BE2C (cell line): ENCODE measurements at regions not wholly inside any gene's neighbourhood (a gene's known extent, or its start where the extent isn't known, plus 50 kb on each side); places are given as distances from the start of the nearest gene placed in this dataset.
"Not testable (repeated sequence)": the region's sequence is repeated elsewhere in the genome, so short reads cannot be mapped to it uniquely, and the experiment has no call there.

Experiments used
- DNase-seq: peaks from one replicate; pipeline ENCODE4 v3.0.0-alpha.2; 2020
- H3K27me3 ChIP-seq: fragments of 250-450 bp; sonication (Bioruptor Pico); 2 replicates; pipeline ENCODE4 v1.5.1; 2020; ENCODE audit warnings: mild to moderate bottlenecking
- H3K36me3 ChIP-seq: fragments of 250-450 bp; sonication (Bioruptor Pico); 2 replicates; pipeline ENCODE4 v1.5.1; 2020; ENCODE audit warnings: mild to moderate bottlenecking
- H3K4me1 ChIP-seq: fragments of 250-450 bp; sonication (Bioruptor Pico); 2 replicates; pipeline ENCODE4 v1.5.1; 2020
- H3K4me3 ChIP-seq: 2 replicates; pipeline ENCODE4 v1.5.1; 2011; ENCODE audit warnings: low read depth, low read length
- H3K9me3 ChIP-seq: fragments of 250-450 bp; sonication (Bioruptor Pico); 2 replicates; pipeline ENCODE4 v1.5.1; 2020
- CTCF ChIP-seq: IDR thresholded peaks from 2 replicates; pipeline ENCODE4 v1.5.1; 2012; ENCODE audit warnings: mild to moderate bottlenecking, low read depth, low read length

- DNase-seq = no peak
- TF ChIP-seq CTCF = no peak
- no peaks in the 10 kb centered on the region for H3K4me1 ChIP-seq
- H3K4me3 ChIP-seq = no peak overlapping the region
- H3K27me3 ChIP-seq = peaks cover 65% of the 10 kb centered on the region
- no peaks in the 10 kb centered on the region for H3K36me3 ChIP-seq
- H3K9me3 ChIP-seq = no peaks in the 10 kb centered on the region
Observed at GRCh38 chr7:26081638-26082037, 70.4 kb upstream of the NFE2L3 start.

- no peaks in the 10 kb centered on the region for H3K4me1 ChIP-seq
- no peaks in the 10 kb centered on the region for H3K36me3 ChIP-seq
- peaks cover 60% of the 10 kb centered on the region for H3K27me3 ChIP-seq
- DNase-seq = no peak
- H3K4me3 ChIP-seq = no peak overlapping the region
- no peaks in the 10 kb centered on the region for H3K9me3 ChIP-seq
- no peak for TF ChIP-seq CTCF
Observed at GRCh38 chr7:26083113-26083512, 68.9 kb upstream of the NFE2L3 start.

GRCh38 chr7:26084418-26084817 is 67.6 kb upstream of the NFE2L3 start:
- TF ChIP-seq CTCF = no peak
- no peak for DNase-seq
- Histone ChIP-seq H3K9me3 (no peaks in the 10 kb centered on the region), H3K36me3 (no peaks in the 10 kb centered on the region), H3K27me3 (peaks cover 48% of the 10 kb centered on the region), H3K4me1 (no peaks in the 10 kb centered on the region), H3K4me3 (no peak overlapping the region)

GRCh38 chr7:26085771-26086170 is 66.2 kb upstream of the NFE2L3 start:
- no peak for TF ChIP-seq CTCF
- peaks cover 36% of the 10 kb centered on the region for H3K27me3 ChIP-seq
- H3K9me3 ChIP-seq = no peaks in the 10 kb centered on the region
- H3K36me3 ChIP-seq = no peaks in the 10 kb centered on the region
- DNase-seq = no peak
- no peaks in the 10 kb centered on the region for H3K4me1 ChIP-seq
- H3K4me3 ChIP-seq = no peak overlapping the region

GRCh38 chr7:26087321-26088091 is 64.5 kb upstream of the NFE2L3 start:
- H3K36me3 ChIP-seq = no peaks in the 10 kb centered on the region
- no peaks in the 10 kb centered on the region for H3K4me1 ChIP-seq
- H3K27me3 ChIP-seq = peaks cover 34% of the 10 kb centered on the region
- H3K4me3 ChIP-seq = no peak overlapping the region
- no peaks in the 10 kb centered on the region for H3K9me3 ChIP-seq
- DNase-seq = no peak
- TF ChIP-seq CTCF = no peak

- not testable (repeated sequence) for H3K36me3 ChIP-seq, H3K4me1 ChIP-seq, H3K4me3 ChIP-seq, H3K9me3 ChIP-seq, DNase-seq
- peaks cover 36% of the 10 kb centered on the region for H3K27me3 ChIP-seq
Observed at GRCh38 chr7:26089469-26089868, 62.5 kb upstream of the NFE2L3 start.
